Osteocyte (in vitro differentiated cells): ENCODE measurements at regions not wholly inside any gene's neighbourhood (a gene's known extent, or its start where the extent isn't known, plus 50 kb on each side); places are given as distances from the start of the nearest gene placed in this dataset.

Experiments used
- DNase-seq: peaks from one replicate; pipeline ENCODE4 v3.0.0; 2021; ENCODE audit warnings: mixed read lengths; ENCODE audit not compliant: unreplicated experiment; ENCODE audit errors: extremely low spot score
- H3K27ac Mint-ChIP-seq: one replicate; pipeline ENCODE4 v1.8.0; 2021; ENCODE audit warnings: mild to moderate bottlenecking, mixed read lengths; ENCODE audit not compliant: unreplicated experiment
- H3K27me3 Mint-ChIP-seq: one replicate; pipeline ENCODE4 v1.8.0; 2021; ENCODE audit warnings: mixed read lengths; ENCODE audit not compliant: unreplicated experiment
- H3K36me3 Mint-ChIP-seq: one replicate; pipeline ENCODE4 v1.8.0; 2021; ENCODE audit warnings: mixed read lengths; ENCODE audit not compliant: unreplicated experiment
- H3K4me1 Mint-ChIP-seq: one replicate; pipeline ENCODE4 v1.8.0; 2021; ENCODE audit warnings: mixed read lengths; ENCODE audit not compliant: unreplicated experiment
- H3K4me3 Mint-ChIP-seq: one replicate; pipeline ENCODE4 v1.8.0; 2021; ENCODE audit warnings: mild to moderate bottlenecking, moderate library complexity, mixed read lengths; ENCODE audit not compliant: unreplicated experiment
- H3K9me3 Mint-ChIP-seq: one replicate; pipeline ENCODE4 v1.8.0; 2021; ENCODE audit warnings: mixed read lengths; ENCODE audit not compliant: unreplicated experiment
- CTCF ChIP-seq: fragments of 200-600 bp; sonication (generic); IDR thresholded peaks from 2 replicates; pipeline ENCODE4 v1.5.0; 2021; ENCODE audit warnings: antibody characterized with exemption, mild to moderate bottlenecking, moderate library complexity

GRCh38 chr1:238674316-238674715 is 712.1 kb upstream of the CHRM3 start:
- Mint-ChIP-seq H3K9me3 (peaks cover 6% of the 10 kb centered on the region), H3K27ac (no peak overlapping the region), H3K4me3 (no peak overlapping the region), H3K36me3 (no peaks in the 10 kb centered on the region), H3K27me3 (no peaks in the 10 kb centered on the region), H3K4me1 (peaks cover 24% of the 10 kb centered on the region)
- no peak for TF ChIP-seq CTCF
- no peak for DNase-seq

GRCh38 chr1:238673561-238673960 is 712.8 kb upstream of the CHRM3 start:
- H3K4me1 Mint-ChIP-seq, result peaks cover 24% of the 10 kb centered on the region
- H3K9me3 Mint-ChIP-seq, result peaks cover 6% of the 10 kb centered on the region
- H3K4me3 Mint-ChIP-seq, result no peak overlapping the region
- H3K27ac Mint-ChIP-seq, result no peak overlapping the region
- no peak for TF ChIP-seq CTCF
- DNase-seq, result no peak
- H3K36me3 Mint-ChIP-seq, result no peaks in the 10 kb centered on the region
- no peaks in the 10 kb centered on the region for H3K27me3 Mint-ChIP-seq

GRCh38 chr1:238672806-238673205 is 713.6 kb upstream of the CHRM3 start:
- Mint-ChIP-seq H3K9me3 (peaks cover 6% of the 10 kb centered on the region), H3K4me1 (peaks cover 24% of the 10 kb centered on the region), H3K27me3 (no peaks in the 10 kb centered on the region), H3K36me3 (no peaks in the 10 kb centered on the region), H3K4me3 (no peak overlapping the region), H3K27ac (no peak overlapping the region)
- no peak for TF ChIP-seq CTCF
- DNase-seq, result no peak

- Mint-ChIP-seq H3K4me1 (peaks cover 24% of the 10 kb centered on the region), H3K36me3 (no peaks in the 10 kb centered on the region), H3K27ac (no peak overlapping the region), H3K4me3 (no peak overlapping the region), H3K27me3 (no peaks in the 10 kb centered on the region), H3K9me3 (peaks cover 6% of the 10 kb centered on the region)
- DNase-seq, result no peak
- TF ChIP-seq CTCF, result no peak
These were observed 714.1 kb upstream of the CHRM3 start for GRCh38 chr1:238672262-238672661.

- no peak for TF ChIP-seq CTCF
- no peaks in the 10 kb centered on the region for H3K27me3 Mint-ChIP-seq
These were observed 722.2 kb upstream of the CHRM3 start for GRCh38 chr1:238664139-238664538.

More at GRCh38 chr1:238664139-238664538, 722.2 kb upstream of the CHRM3 start:
- Mint-ChIP-seq H3K4me3 (no peak overlapping the region), H3K27ac (no peak overlapping the region), H3K4me1 (peaks cover 9% of the 10 kb centered on the region), H3K9me3 (peaks cover 16% of the 10 kb centered on the region), H3K36me3 (peaks cover 8% of the 10 kb centered on the region)
- no peak for DNase-seq
